Spleen (tissue), 11 donors: ENCODE measurements at regions not wholly inside any gene's neighbourhood (a gene's known extent, or its start where the extent isn't known, plus 50 kb on each side); places are given as distances from the start of the nearest gene placed in this dataset.

Experiments
- DNase-seq: peaks from one replicate; pipeline ENCODE4 v3.0.0-alpha.2; 2020
- H3K27ac ChIP-seq, 8 donors: fragments of 200-600 bp; sonication (generic) in 7 of 8; 1 replicate in 4 of 8; 2 replicates in 4 of 8; pipeline versions ENCODE4 v1.5.0 to v1.8.0; 2016 to 2021; ENCODE audit warnings: inconsistent platforms in 4 of 8, mild to moderate bottlenecking in 4 of 8, moderate library complexity in 1 of 8
- H3K27me3 ChIP-seq, 7 donors: fragments of 200-600 bp; sonication (generic) in 6 of 7; replicated peaks in 1 of 7; 1 replicate in 4 of 7; 2 replicates in 3 of 7; pipeline versions ENCODE4 v1.5.0 to v1.8.0; 2016 to 2021; ENCODE audit warnings: inconsistent platforms in 3 of 7, mild to moderate bottlenecking in 1 of 7
- H3K36me3 ChIP-seq, 6 donors: fragments of 200-600 bp; sonication (generic) in 5 of 6; 1 replicate in 4 of 6; 2 replicates in 2 of 6; pipeline versions ENCODE4 v1.5.0 to v1.8.0; 2016 to 2021; ENCODE audit warnings: inconsistent platforms in 2 of 6
- H3K4me1 ChIP-seq, 6 donors: fragments of 200-600 bp; sonication (generic) in 5 of 6; 1 replicate in 3 of 6; 2 replicates in 3 of 6; pipeline versions ENCODE4 v1.5.0 to v1.8.0; 2016 to 2021; ENCODE audit warnings: inconsistent platforms in 3 of 6
- H3K4me3 ChIP-seq, 8 donors: fragments of 200-600 bp; sonication (generic) in 7 of 8; 1 replicate in 4 of 8; 2 replicates in 4 of 8; pipeline versions ENCODE4 v1.5.0 to v1.8.0; 2016 to 2021; ENCODE audit warnings: inconsistent platforms in 4 of 8, mild to moderate bottlenecking in 4 of 8, moderate library complexity in 2 of 8
- H3K9me3 ChIP-seq, 8 donors: fragments of 200-600 bp; sonication (generic) in 7 of 8; 1 replicate in 4 of 8; 2 replicates in 4 of 8; pipeline versions ENCODE4 v1.5.0 to v1.8.0; 2016 to 2021; ENCODE audit warnings: inconsistent platforms in 4 of 8
- CTCF ChIP-seq, 11 experiments: fragments of 200-600 bp in 7 of 11; fragments of 450-650 bp in 4 of 11; sonication (generic) in 4 of 11; IDR thresholded peaks in 8 of 11; conservative IDR thresholded peaks in 3 of 11; 1 replicate in 7 of 11; 2 replicates in 4 of 11; pipeline versions ENCODE4 v1.4.0 to v1.8.0; 2016 to 2021; ENCODE audit warnings: antibody characterized with exemption in 11 of 11, inconsistent platforms in 4 of 11, mild to moderate bottlenecking in 1 of 11
- POLR2A ChIP-seq, 3 donors: fragments of 450-650 bp; IDR thresholded peaks; one replicate each; pipeline ENCODE4 v1.5.1; 2017; ENCODE audit warnings: antibody characterized with exemption in 3 of 3, mild to moderate bottlenecking in 1 of 3
- POLR2AphosphoS5 ChIP-seq, 3 donors: sonication (generic); formaldehyde crosslinking; IDR thresholded peaks; one replicate each; pipeline ENCODE4 v1.5.1; 2017; ENCODE audit warnings: antibody characterized with exemption in 3 of 3
- WGBS, 5 donors: extraction: QIAGEN DNeasy Blood & Tissue Kit in 3 of 5; methylation state at CpG; one replicate each; pipeline versions ENCODE4 v1.1.5 to v1.1.7; 2013 to 2018; 5-methylcytosine and 5-hydroxymethylcytosine counted together
- intact Hi-C: fragments of 100-400 bp; cut with DNase I; formaldehyde crosslinking; loops from one replicate; pipeline ENCODE4 v1.15.0; 2023; ENCODE audit warnings: low total_unique reads
- donor health status: healthy with polysubstance abuse.
- donor health status: DM: no; HTN: no; CAD: no; lungs with moderate emphysema.
- donor health status: DM: no; HTN: no; CAD: no.
- donor health status: Bipolar disorder and iron deficiency.
- donor health status: healthy.
- donor health status: DM: no; HTN: no; CAD: no.
- donor health status: DM: yes; HTN: yes; CAD: no.

GRCh38 chr17:64785011-64785421 is 122.9 kb upstream of the SMURF2 start:
- Histone ChIP-seq H3K4me3 (no peak overlapping the region), H3K27me3 (peaks cover 0 to 12% (median 0%) of the 10 kb centered on the region in 7 donors), H3K9me3 (no peaks in the 10 kb centered on the region), H3K27ac (no peak overlapping the region), H3K36me3 (peaks cover 0 to 69% (median 29%) of the 10 kb centered on the region in 6 donors), H3K4me1 (peaks cover 5 to 40% (median 22%) of the 10 kb centered on the region in 6 donors)
- no peak for TF ChIP-seq POLR2A (IDR thresholded peaks at IDR 0.05)
- no peak for TF ChIP-seq POLR2AphosphoS5 (IDR thresholded peaks at IDR 0.05)
- intact Hi-C loops: no loop called here
- DNase-seq: no peak
- 85 to 93% (median 89%) methylated on average over 3 to 10 of the region's 10 CpGs for WGBS, 5 donors

- Histone ChIP-seq H3K4me1 (peaks cover 10 to 46% (median 28%) of the 10 kb centered on the region in 6 donors), H3K9me3 (no peaks in the 10 kb centered on the region), H3K36me3 (peaks cover 0 to 66% (median 29%) of the 10 kb centered on the region in 6 donors), H3K4me3 (no peak overlapping the region), H3K27me3 (peaks cover 0 to 17% (median 0%) of the 10 kb centered on the region in 7 donors), H3K27ac (no peak overlapping the region)
- intact Hi-C loops: no loop called here
- WGBS, 5 donors: 86 to 93% (median 91%) methylated on average over 16 of the region's 16 CpGs
- DNase-seq: no peak
- TF ChIP-seq POLR2AphosphoS5 (IDR thresholded peaks at IDR 0.05) (no peak), CTCF (IDR thresholded peaks at IDR 0.05 in 8 of 11, conservative IDR thresholded peaks at IDR 0.05 in 3 of 11) (no peak), POLR2A (IDR thresholded peaks at IDR 0.05) (no peak)
Measured at GRCh38 chr17:64784353-64785010, 122.4 kb upstream of the SMURF2 start.

- Histone ChIP-seq H3K36me3 (peaks cover 0 to 61% (median 29%) of the 10 kb centered on the region in 6 donors), H3K27me3 (peaks cover 0 to 25% (median 0%) of the 10 kb centered on the region in 7 donors), H3K9me3 (no peaks in the 10 kb centered on the region), H3K4me3 (no peak overlapping the region), H3K4me1 (peaks cover 10 to 53% (median 35%) of the 10 kb centered on the region in 6 donors), H3K27ac (no peak overlapping the region)
- WGBS, 5 donors: 93 to 98% (median 95%) methylated on average over 8 to 14 of the region's 14 CpGs
- intact Hi-C loops: no loop called here
- TF ChIP-seq POLR2AphosphoS5 (IDR thresholded peaks at IDR 0.05) (no peak), CTCF (IDR thresholded peaks at IDR 0.05 in 8 of 11, conservative IDR thresholded peaks at IDR 0.05 in 3 of 11) (no peak), POLR2A (IDR thresholded peaks at IDR 0.05) (no peak)
- DNase-seq: no peak
Measured at GRCh38 chr17:64783556-64784352, 121.6 kb upstream of the SMURF2 start.

- H3K4me3 ChIP-seq: no peak overlapping the region
- peaks cover 0 to 32% (median 0%) of the 10 kb centered on the region in 7 donors for H3K27me3 ChIP-seq
- peak overlapping the region in 1 of 8 donors; percentile 32 for H3K27ac ChIP-seq
- DNase-seq: no peak
- H3K4me1 ChIP-seq: peaks cover 12 to 59% (median 41%) of the 10 kb centered on the region in 6 donors
- intact Hi-C loops: no loop called here
- WGBS, 5 donors: 49 to 74% (median 70%) methylated on average over 6 of the region's 6 CpGs
- H3K36me3 ChIP-seq: peaks cover 0 to 58% (median 29%) of the 10 kb centered on the region in 6 donors
- TF ChIP-seq POLR2AphosphoS5 (IDR thresholded peaks at IDR 0.05) (no peak), POLR2A (IDR thresholded peaks at IDR 0.05) (no peak), CTCF (IDR thresholded peaks at IDR 0.05 in 8 of 11, conservative IDR thresholded peaks at IDR 0.05 in 3 of 11) (no peak)
- H3K9me3 ChIP-seq: no peaks in the 10 kb centered on the region
Measured at GRCh38 chr17:64783031-64783461, 120.9 kb upstream of the SMURF2 start.
